Nephron (organoid): ENCODE measurements at regions not wholly inside any gene's neighbourhood (a gene's known extent, or its start where the extent isn't known, plus 50 kb on each side); places are given as distances from the start of the nearest gene placed in this dataset.

Experiments
- H3K27ac Mint-ChIP-seq, 3 experiments: 2 replicates each; pipeline ENCODE4 v1.8.0; 2020; ENCODE audit warnings: mixed read lengths in 3 of 3, mild to moderate bottlenecking in 2 of 3, moderate library complexity in 1 of 3
- H3K27me3 Mint-ChIP-seq: 2 replicates; pipeline ENCODE4 v1.8.0; 2021; ENCODE audit warnings: low read depth, mild to moderate bottlenecking, moderate library complexity, mixed read lengths
- H3K36me3 Mint-ChIP-seq: 2 replicates; pipeline ENCODE4 v1.8.0; 2020; ENCODE audit warnings: low read depth, mixed read lengths
- H3K4me1 Mint-ChIP-seq: 2 replicates; pipeline ENCODE4 v1.8.0; 2020; ENCODE audit warnings: mixed read lengths
- H3K4me3 Mint-ChIP-seq, 3 experiments: 2 replicates each; pipeline ENCODE4 v1.8.0; 2020; ENCODE audit warnings: mild to moderate bottlenecking in 3 of 3, mixed read lengths in 3 of 3, moderate library complexity in 2 of 3
- H3K9me3 Mint-ChIP-seq: 2 replicates; pipeline ENCODE4 v1.8.0; 2020; ENCODE audit warnings: mixed read lengths
- CTCF ChIP-seq, 3 experiments: fragments of 200-600 bp; sonication (generic); IDR thresholded peaks; one replicate each; pipeline ENCODE4 v1.5.0; 2021; ENCODE audit warnings: antibody characterized with exemption in 3 of 3; ENCODE audit not compliant: unreplicated experiment in 3 of 3

GRCh38 chr12:105783983-105784947 lies 354.5 kb downstream of the NUAK1 start:
- peaks cover 12% of the 10 kb centered on the region for H3K4me1 Mint-ChIP-seq
- no peak overlapping the region for H3K27ac Mint-ChIP-seq
- H3K9me3 Mint-ChIP-seq: peaks cover 4% of the 10 kb centered on the region
- H3K27me3 Mint-ChIP-seq: peaks cover 7% of the 10 kb centered on the region
- TF ChIP-seq CTCF (IDR thresholded peaks at IDR 0.05; ENCODE audit: unreplicated experiment in 3 of 3): no peak
- no peaks in the 10 kb centered on the region for H3K36me3 Mint-ChIP-seq
- H3K4me3 Mint-ChIP-seq: no peak overlapping the region

- Mint-ChIP-seq H3K27me3 (peaks cover 3% of the 10 kb centered on the region), H3K9me3 (peaks cover 18% of the 10 kb centered on the region), H3K4me3 (no peak overlapping the region), H3K27ac (no peak overlapping the region), H3K36me3 (peaks cover 11% of the 10 kb centered on the region), H3K4me1 (peaks cover 11% of the 10 kb centered on the region)
- TF ChIP-seq CTCF (IDR thresholded peaks at IDR 0.05; ENCODE audit: unreplicated experiment in 3 of 3): no peak
These were observed 345.3 kb downstream of the NUAK1 start for GRCh38 chr12:105793421-105793820.

GRCh38 chr12:105798256-105798845 lies 340.4 kb downstream of the NUAK1 start:
- Mint-ChIP-seq H3K4me3 (no peak overlapping the region), H3K4me1 (peaks cover 15% of the 10 kb centered on the region), H3K27ac (no peak overlapping the region), H3K27me3 (peaks cover 3% of the 10 kb centered on the region), H3K9me3 (no peaks in the 10 kb centered on the region), H3K36me3 (no peaks in the 10 kb centered on the region)
- TF ChIP-seq CTCF (IDR thresholded peaks at IDR 0.05; ENCODE audit: unreplicated experiment in 3 of 3): no peak

GRCh38 chr12:105799103-105799502 lies 339.7 kb downstream of the NUAK1 start:
- no peak overlapping the region for H3K27ac Mint-ChIP-seq
- TF ChIP-seq CTCF (IDR thresholded peaks at IDR 0.05; ENCODE audit: unreplicated experiment in 3 of 3): no peak
- no peaks in the 10 kb centered on the region for H3K36me3 Mint-ChIP-seq
- no peak overlapping the region for H3K4me3 Mint-ChIP-seq
- H3K4me1 Mint-ChIP-seq: peaks cover 12% of the 10 kb centered on the region
- no peaks in the 10 kb centered on the region for H3K9me3 Mint-ChIP-seq
- peaks cover 3% of the 10 kb centered on the region for H3K27me3 Mint-ChIP-seq

- peaks cover 3% of the 10 kb centered on the region for H3K27me3 Mint-ChIP-seq
- no peaks in the 10 kb centered on the region for H3K9me3 Mint-ChIP-seq
- TF ChIP-seq CTCF (IDR thresholded peaks at IDR 0.05; ENCODE audit: unreplicated experiment in 3 of 3): no peak
- H3K36me3 Mint-ChIP-seq: no peaks in the 10 kb centered on the region
- no peak overlapping the region for H3K4me3 Mint-ChIP-seq
- no peak overlapping the region for H3K27ac Mint-ChIP-seq
- H3K4me1 Mint-ChIP-seq: peaks cover 4% of the 10 kb centered on the region
These were observed 337.4 kb downstream of the NUAK1 start for GRCh38 chr12:105801351-105801750.
